ENCODE measurements at regions not wholly inside any gene's neighbourhood (a gene's known extent, or its start where the extent isn't known, plus 50 kb on each side); places are given as distances from the start of the nearest gene placed in this dataset.

- DNase-seq (ENCODE audit: low read depth), result no peak
These were observed 116.8 kb upstream of the PFKP start for GRCh38 chr10:2950546-2950945.

GRCh38 chr10:2949948-2950354, 117.4 kb upstream of the PFKP start:
- peak; percentile 65 for DNase-seq (ENCODE audit: low read depth)

DNA sequence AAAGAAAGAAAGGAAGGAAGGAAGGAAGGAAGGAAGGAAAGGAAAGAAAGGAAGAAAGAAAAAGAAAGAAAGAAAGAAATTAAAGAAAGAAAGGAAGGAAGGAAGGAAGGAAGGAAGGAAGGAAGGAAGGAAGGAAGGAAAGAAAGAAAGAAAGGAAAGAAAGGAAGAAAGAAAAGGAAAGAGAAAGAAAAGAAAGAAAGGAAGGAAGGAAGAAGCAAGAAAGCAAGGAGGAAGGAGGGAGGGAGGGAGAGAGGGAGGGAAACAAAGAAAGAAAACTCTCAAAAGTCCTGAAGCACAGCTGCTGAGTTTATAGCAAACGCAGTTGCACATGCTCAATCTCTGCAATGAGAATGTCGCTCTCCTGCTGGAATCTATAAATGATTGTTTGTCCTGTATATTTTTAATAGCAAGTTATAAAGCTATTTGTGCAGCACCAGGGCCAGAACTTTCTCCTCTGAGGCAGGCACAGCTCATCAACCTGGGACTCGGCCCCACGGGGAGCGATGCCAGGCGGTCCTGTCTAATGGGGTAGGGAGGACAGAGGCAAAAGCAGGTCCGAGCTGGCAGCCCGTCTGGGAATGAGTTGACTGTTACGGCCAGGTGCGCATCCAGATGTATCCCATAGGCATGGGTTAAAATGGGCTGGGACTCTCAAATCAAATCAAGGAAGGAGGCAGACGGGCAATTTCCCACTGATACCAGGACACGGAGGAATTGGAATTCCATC, 118.0 kb upstream of the PFKP start:
- no peak for DNase-seq (ENCODE audit: low read depth)

DNA sequence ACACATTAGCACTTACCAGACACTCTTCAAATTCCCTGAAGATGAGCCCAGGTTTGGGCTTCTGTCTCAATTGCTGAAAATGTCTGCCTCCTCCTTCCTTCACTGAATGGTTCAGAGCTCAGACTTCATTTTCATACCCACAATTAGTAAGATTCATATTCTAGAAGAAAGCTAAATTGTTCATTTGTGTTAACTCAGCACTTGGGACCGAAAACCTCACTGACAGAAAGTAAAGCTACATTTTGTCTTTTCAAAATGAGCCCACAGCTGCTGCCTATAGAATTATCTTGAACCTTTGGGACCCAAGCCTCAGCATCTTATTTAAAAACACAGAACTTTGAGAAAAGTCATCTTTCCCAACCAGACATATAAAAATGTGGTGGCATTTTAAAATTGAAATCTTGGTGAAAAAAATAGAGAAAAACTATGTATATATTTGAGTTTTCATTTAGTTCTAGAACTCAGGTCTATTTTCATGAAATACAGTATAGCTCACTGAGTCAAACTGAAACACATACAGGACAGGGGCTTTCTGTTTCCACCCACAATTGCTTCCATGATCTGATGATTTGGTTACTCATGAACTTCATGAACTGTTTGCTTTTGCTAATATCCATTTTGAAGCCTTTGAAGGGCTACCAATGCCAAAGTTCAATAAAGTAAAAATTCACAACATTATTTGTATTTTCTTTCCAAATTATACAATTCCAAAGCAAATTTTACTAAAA, 119.1 kb upstream of the PFKP start:
- DNase-seq (ENCODE audit: low read depth), result no peak

DNA sequence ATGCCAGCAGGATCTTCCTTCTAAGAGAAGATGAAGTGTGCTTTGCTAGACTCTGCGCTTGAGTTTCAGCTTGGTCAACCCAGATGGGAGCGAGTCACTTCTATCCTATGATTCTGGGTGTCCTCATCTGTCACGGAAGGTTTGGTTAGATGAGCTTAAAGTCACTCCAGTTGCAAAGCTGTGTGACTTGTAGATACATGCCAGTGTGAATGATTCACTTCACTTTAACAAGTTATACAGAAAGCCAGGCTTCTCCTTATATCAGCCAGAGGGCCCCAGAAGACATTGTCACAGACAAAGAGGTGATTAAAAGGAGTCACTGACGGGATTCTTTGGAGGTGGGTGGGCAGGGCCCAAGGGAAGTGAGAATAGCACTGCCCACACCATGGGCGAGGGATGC, 122.6 kb upstream of the PFKP start:
- no peak for DNase-seq (ENCODE audit: low read depth)

DNA sequence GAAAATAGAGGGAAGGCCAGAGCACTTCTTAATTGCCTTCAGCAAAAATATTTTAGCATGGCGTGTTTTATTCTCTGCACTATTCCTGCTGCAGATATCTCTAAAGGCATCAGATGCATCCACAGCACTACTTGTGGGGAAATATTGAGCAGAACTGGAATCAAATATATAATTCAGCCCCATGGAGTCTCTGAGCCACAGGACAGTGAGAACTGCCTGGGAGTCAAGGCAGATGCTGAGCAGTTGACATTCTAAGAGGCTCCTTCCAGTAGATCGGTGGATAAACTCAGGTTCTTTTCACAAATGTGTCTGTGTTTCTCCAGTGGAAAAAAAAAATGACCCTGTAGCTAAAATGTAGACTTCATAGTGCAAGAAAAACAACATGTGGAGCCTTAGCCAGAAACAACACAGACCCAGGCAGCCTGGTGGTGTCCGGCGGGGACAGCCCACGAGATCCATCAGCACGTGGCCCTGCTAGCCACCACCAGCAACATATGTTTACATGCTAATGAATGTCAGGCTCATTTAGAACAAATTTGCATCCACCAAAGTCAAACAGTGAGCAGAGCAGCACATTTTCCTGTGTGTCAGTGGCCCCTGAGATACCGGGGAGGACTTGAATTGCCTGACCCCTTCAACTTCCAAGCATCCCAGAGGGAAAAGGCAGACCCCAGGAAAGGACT, 123.3 kb upstream of the PFKP start:
- DNase-seq (ENCODE audit: low read depth), result no peak

DNA sequence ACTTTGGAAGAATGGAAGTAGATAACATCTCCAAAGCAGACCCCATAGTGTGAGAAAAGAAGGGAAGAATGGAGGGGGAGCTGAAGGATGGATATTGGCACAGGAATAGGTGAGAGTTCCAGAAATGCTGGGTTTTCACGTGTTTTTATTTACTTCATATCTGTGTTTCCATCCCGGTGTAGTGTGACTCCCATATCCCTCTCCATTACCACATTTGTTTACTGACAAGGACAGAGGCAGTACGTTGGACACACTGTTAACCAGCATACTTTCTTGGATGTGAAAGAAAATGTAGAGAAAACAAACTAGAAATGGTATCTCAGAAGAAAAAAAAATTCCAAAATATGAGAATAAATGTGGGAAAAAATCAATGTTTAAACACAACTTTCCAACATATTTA, 124.4 kb upstream of the PFKP start:
- no peak for DNase-seq (ENCODE audit: low read depth)

GRCh38 chr10:2938869-2939268, 128.5 kb upstream of the PFKP start:
- peak; percentile 37 for DNase-seq (ENCODE audit: low read depth)

DNA sequence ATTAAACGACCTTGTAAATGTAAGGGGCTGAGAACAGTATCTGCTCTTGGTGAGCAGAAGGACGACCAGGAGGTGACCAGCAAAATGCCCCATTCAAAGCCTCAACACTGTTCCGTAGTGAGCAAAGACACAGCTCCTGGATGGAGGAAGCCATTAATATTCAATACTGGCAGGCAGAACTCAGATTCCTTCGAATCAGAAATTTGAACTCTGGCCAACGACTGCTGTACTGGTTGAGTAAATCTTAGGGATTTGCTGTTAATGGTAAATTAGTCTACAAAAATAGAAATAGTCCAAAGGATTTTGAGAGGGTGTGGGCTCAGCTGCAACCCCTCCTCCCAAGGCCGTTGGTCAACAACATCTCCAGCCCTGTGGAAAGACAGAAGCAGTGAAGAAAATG, 130.5 kb upstream of the PFKP start:
- no peak for DNase-seq (ENCODE audit: low read depth)

GRCh38 chr10:2935647-2936386, 131.5 kb upstream of the PFKP start:
- no peak for DNase-seq (ENCODE audit: low read depth)

DNA sequence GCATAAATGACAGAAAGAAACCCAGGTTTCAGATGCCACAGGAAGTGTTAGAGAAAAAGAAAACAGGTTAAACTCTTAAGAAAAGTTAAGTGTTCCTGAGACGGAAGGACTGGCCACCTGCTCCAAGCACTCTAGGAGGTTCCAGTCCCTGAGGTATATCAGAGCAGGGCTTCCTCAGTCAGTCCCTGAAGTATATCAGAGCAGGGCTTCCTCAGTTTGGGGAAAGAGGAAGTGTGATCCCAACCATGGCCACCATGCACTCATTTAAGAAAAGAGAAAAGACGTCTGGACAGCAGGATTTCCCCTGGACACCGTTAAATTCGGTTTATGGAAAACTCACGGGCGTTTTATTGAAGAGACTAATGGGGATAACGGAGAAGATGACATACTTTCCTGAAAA, 133.4 kb upstream of the PFKP start:
- DNase-seq (ENCODE audit: low read depth), result no peak

DNA sequence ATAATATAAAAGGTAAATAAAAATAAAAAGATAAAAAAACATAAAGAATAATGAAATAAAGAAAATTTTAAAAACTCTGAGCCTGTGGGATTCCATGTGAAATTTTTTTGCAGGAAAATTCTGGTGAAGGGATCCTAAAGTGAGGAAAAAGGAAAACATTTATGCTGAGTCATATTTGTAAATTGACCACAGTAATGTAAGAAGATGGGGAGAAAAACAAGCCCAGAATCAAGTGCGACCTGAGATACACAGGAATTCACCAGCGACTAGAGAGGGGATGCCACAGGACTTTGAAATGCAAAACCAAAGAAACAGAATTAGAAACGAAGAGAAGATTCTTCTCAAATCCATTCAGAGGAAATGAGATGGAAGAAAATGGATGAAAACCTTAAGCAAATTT, 133.8 kb upstream of the PFKP start:
- DNase-seq (ENCODE audit: low read depth), result peak; percentile 19

GRCh38 chr10:2933071-2933470, 134.3 kb upstream of the PFKP start:
- DNase-seq (ENCODE audit: low read depth), result no peak

GRCh38 chr10:2929480-2930258, 137.7 kb upstream of the PFKP start:
- no peak for DNase-seq (ENCODE audit: low read depth)

GRCh38 chr10:2927958-2928840, 139.1 kb upstream of the PFKP start:
- peak; percentile 63 for DNase-seq (ENCODE audit: low read depth)

- DNase-seq (ENCODE audit: low read depth), result no peak
These were observed 140.3 kb upstream of the PFKP start for GRCh38 chr10:2926918-2927660.

GRCh38 chr10:2925631-2926030, 141.7 kb upstream of the PFKP start:
- DNase-seq (ENCODE audit: low read depth), result peak; percentile 39

- DNase-seq (ENCODE audit: low read depth), result no peak
These were observed 142.9 kb upstream of the PFKP start for GRCh38 chr10:2924431-2924830.

DNA sequence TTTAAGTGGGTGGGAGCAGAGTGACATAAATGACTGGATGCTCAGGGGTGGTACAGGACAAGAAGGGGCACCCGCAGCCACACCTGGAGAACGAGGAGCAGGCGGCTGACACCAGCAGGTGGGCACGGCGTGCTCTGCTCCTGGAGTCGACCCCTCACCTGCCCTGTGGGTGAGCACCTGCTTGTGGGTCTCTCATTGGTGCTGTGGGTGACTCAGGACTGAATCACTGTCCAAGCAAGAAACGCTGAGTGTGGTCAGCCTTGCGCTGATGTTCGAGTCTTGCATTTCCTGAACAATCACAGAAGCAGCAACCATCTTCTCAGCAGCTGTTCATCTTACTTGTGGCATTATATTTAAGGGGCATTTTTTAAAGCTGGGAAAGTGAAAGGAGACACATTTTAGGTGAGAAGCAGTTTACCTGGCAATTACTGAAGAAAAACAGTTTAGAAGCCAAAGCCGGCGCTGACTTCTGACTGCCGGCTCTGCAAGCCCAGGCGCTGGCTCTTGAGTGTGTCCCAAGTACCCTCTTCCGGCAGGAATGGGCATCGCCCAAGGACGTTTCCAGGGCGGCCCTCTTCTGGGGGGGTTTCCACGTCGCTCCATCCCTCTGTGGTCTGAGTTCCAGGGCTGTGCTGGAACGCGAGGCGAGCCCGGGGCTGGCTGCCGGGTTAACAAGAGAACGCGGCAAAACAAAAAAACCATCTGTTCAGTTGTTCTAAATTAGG, 145.2 kb upstream of the PFKP start:
- DNase-seq (ENCODE audit: low read depth), result no peak

Data from EH (cell line).